ENCODE measurements at regions not wholly inside any gene's neighbourhood (a gene's known extent, or its start where the extent isn't known, plus 50 kb on each side); places are given as distances from the start of the nearest gene placed in this dataset.
A peak's percentile ranks its signal among the peaks of the same experiment; 100 is the strongest.

- Mint-ChIP-seq H3K4me3 (no peak overlapping the region), H3K27ac (peak overlapping the region; percentile 88), H3K4me1 (peaks cover 47% of the 10 kb centered on the region), H3K27me3 (ENCODE audit: low read depth) (no peaks in the 10 kb centered on the region), H3K36me3 (no peaks in the 10 kb centered on the region), H3K9me3 (no peaks in the 10 kb centered on the region)
- TF ChIP-seq CTCF (IDR thresholded peaks at IDR 0.05; ENCODE audit: unreplicated experiment) = no peak
- DNase-seq (ENCODE audit: low spot score in 2 of 2, unreplicated experiment in 2 of 2) = no peak
Observed at GRCh38 chr21:28439251-28439650, 553.4 kb downstream of the LTN1 start.

- Mint-ChIP-seq H3K27me3 (ENCODE audit: low read depth) (no peaks in the 10 kb centered on the region), H3K9me3 (no peaks in the 10 kb centered on the region), H3K4me3 (no peak overlapping the region), H3K4me1 (peaks cover 42% of the 10 kb centered on the region), H3K27ac (peak overlapping the region; percentile 80), H3K36me3 (no peaks in the 10 kb centered on the region)
- TF ChIP-seq CTCF (IDR thresholded peaks at IDR 0.05; ENCODE audit: unreplicated experiment) = no peak
- no peak for DNase-seq (ENCODE audit: low spot score in 2 of 2, unreplicated experiment in 2 of 2)
Observed at GRCh38 chr21:28437061-28437460, 555.6 kb downstream of the LTN1 start.

GRCh38 chr21:28436286-28436932, 556.3 kb downstream of the LTN1 start:
- no peak for DNase-seq (ENCODE audit: low spot score in 2 of 2, unreplicated experiment in 2 of 2)
- no peak for TF ChIP-seq CTCF (IDR thresholded peaks at IDR 0.05; ENCODE audit: unreplicated experiment)
- Mint-ChIP-seq H3K4me1 (peaks cover 39% of the 10 kb centered on the region), H3K36me3 (no peaks in the 10 kb centered on the region), H3K27ac (peak overlapping the region; percentile 80), H3K27me3 (ENCODE audit: low read depth) (no peaks in the 10 kb centered on the region), H3K9me3 (no peaks in the 10 kb centered on the region), H3K4me3 (no peak overlapping the region)

GRCh38 chr21:28431527-28432200, 561.0 kb downstream of the LTN1 start:
- H3K4me1 Mint-ChIP-seq = peaks cover 37% of the 10 kb centered on the region
- H3K9me3 Mint-ChIP-seq = peaks cover 3% of the 10 kb centered on the region
- no peak overlapping the region for H3K27ac Mint-ChIP-seq
- no peak for TF ChIP-seq CTCF (IDR thresholded peaks at IDR 0.05; ENCODE audit: unreplicated experiment)
- no peaks in the 10 kb centered on the region for H3K36me3 Mint-ChIP-seq
- H3K4me3 Mint-ChIP-seq = no peak overlapping the region
- no peak for DNase-seq (ENCODE audit: low spot score in 2 of 2, unreplicated experiment in 2 of 2)
- no peaks in the 10 kb centered on the region for H3K27me3 Mint-ChIP-seq (ENCODE audit: low read depth)

- Mint-ChIP-seq H3K36me3 (no peaks in the 10 kb centered on the region), H3K9me3 (peaks cover 3% of the 10 kb centered on the region), H3K4me1 (peaks cover 37% of the 10 kb centered on the region), H3K4me3 (no peak overlapping the region), H3K27me3 (ENCODE audit: low read depth) (no peaks in the 10 kb centered on the region), H3K27ac (no peak overlapping the region)
- no peak for DNase-seq (ENCODE audit: low spot score in 2 of 2, unreplicated experiment in 2 of 2)
- no peak for TF ChIP-seq CTCF (IDR thresholded peaks at IDR 0.05; ENCODE audit: unreplicated experiment)
Observed at GRCh38 chr21:28431022-28431421, 561.7 kb downstream of the LTN1 start.

Data from mesothelial cell of epicardium (in vitro differentiated cells).